GM19328 (cell line): ENCODE measurements at regions not wholly inside any gene's neighbourhood (a gene's known extent, or its start where the extent isn't known, plus 50 kb on each side); places are given as distances from the start of the nearest gene placed in this dataset.

Experiments used
- ATAC-seq: cut with Tn5 transposase; IDR thresholded peaks from one replicate; pipeline ENCODE4 v1.9.1; 2021; ENCODE audit warnings: mild to moderate bottlenecking, moderate library complexity; ENCODE audit not compliant: unreplicated experiment

DNA sequence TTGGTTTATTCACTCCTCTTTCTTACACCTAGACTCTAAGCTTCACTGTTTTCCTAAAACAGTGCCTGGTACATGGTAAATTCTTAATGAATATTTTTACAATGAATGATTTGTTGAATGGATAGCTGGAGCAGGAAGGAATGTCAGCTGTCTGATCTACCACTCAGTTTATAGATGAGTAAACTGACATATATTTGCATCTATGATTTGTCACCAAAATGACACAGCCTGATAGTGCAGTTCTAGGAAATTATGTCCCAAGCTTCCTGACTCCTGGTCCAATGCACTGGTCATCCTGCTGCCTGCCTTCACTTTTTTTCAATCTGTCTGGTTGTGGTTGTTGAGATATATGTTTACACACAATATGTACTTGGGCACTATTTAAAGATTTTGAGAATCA, 651.7 kb upstream of the WWC1 start:
- ATAC-seq, result no peak

GRCh38 chr5:167642181-167642580, 649.3 kb upstream of the WWC1 start:
- ATAC-seq, result no peak

- ATAC-seq, result no peak
Observed at GRCh38 chr5:167642779-167643517, 648.5 kb upstream of the WWC1 start.

DNA sequence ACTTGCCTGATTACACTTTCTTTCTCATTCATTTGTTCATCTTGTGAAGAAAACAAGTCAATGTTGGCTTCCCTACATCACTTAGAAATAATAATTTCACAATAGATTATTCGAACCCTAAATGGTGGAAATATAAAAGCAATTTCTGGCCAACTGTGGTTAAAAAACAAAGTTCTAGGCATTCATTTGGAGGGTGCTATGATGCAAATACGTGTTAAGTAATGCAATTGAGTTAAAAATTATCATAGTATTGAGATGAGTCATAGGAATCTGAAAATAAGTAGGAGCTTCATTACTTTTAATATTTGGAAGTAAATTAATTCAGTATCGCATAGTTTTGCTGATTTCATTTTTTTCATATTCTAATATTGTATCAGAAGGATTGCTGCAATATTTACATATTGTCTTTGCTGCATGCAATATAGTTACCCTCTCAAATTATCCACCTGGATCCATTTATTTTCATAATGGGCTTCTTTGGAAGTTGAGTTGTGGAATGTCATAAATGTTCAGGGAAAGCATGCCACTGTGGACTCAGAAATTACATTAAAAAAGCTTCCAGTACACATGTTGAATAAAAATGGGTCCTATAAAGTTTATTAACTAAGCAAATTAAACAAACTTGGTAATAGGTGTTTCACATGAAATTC, 647.7 kb upstream of the WWC1 start:
- ATAC-seq, result no peak

DNA sequence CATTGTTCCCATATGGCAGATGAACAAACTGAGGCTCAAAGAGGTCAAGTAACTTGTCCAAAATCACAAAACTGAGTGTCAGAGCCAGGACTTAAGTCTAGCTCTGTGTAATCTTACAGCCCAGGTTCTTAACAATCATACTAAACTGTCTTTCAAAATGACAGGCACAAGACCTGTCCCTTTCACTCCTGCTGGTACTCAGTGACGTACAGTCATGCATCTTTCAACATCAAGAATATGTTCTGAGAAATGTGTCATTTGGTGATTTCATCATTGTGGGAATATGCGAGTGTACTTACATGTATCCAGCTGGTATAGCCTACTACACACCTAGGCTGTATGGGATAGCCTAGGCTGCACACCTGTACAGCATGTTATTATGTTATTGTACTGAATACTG, 646.8 kb upstream of the WWC1 start:
- ATAC-seq, result no peak

DNA sequence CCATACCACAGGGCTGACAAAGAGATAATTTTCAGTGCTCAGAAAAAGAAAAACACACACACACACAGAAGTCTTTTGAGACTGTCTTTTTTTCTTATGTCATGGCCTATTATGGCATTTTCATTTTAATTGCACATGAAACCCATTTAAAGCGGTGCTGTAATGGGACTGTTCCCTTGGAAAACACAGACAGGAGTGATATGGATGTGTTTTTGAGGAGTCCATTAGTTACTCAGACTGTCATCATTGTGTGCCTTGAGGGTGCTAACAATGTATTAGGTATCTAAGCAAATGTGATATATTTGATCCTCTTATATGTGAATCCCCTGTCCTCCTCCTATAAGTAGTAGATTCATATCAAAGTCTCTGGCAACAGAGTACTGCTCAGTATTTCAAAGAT, 642.0 kb upstream of the WWC1 start:
- no peak for ATAC-seq

- ATAC-seq, result no peak
Observed at GRCh38 chr5:167652690-167653089, 638.8 kb upstream of the WWC1 start.

DNA sequence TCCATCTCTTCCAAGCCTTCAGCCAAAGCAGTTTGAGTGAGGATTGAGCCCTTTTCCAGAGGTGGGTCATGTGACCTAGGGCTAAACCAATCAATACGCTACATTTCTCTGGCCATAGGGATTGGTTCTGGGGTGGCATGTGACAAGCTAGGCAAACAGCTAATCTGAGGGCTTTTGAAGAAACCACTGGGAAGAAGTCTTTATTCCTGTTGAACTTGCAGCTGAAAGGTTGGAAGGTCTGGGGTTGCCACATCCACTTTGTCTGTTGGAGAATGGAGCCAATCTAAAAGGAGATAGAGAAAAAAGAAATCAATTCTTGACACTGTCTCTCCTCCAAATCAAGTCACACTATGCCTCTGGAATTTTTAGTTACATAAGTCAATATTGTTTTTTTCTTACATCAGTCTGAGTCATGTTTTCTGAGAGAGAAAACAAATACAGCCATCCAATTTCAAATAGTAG, 637.8 kb upstream of the WWC1 start:
- no peak for ATAC-seq

DNA sequence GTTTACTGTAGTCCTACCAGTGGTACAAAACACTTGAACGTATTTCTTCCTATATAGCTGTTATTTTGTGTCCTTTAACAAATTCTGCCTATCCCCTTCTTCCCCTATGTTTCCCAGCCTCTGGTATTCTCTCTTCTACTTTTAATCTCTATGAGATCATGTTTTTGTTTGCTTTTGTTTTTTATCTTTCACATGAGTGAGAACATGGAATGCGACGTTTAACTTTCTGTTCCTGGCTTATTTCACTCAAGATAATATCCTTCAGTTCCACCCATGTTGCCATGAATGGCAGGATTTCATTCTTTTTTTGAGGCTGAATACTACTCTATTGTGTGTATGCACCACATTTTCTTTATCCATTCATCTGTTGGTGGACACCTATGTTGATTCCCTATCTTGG, 634.4 kb upstream of the WWC1 start:
- no peak for ATAC-seq

GRCh38 chr5:167658889-167659288, 632.6 kb upstream of the WWC1 start:
- no peak for ATAC-seq

DNA sequence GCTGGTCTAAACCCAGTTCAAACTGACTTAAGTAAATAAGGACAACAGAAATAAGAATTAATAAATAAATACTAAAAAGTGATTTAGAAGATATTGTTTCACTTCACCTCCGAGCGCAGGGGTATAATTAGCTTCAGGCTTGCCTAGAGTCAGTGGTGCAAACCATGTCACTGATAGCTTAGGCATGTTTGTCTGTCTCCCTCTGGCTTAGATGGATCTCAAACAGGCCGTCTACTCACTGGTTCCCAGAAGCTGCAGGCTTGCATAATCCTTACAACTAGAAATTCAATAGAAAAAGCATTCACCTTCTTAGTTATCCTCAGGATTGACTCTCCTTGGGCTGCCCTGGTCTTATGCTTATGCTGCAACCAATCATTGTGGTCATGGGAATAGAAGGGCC, 629.8 kb upstream of the WWC1 start:
- ATAC-seq, result no peak

- no peak for ATAC-seq
Observed at GRCh38 chr5:167664222-167664804, 627.1 kb upstream of the WWC1 start.

GRCh38 chr5:167665841-167666375, 625.5 kb upstream of the WWC1 start:
- ATAC-seq, result no peak

GRCh38 chr5:167671176-167671575, 620.3 kb upstream of the WWC1 start:
- no peak for ATAC-seq

DNA sequence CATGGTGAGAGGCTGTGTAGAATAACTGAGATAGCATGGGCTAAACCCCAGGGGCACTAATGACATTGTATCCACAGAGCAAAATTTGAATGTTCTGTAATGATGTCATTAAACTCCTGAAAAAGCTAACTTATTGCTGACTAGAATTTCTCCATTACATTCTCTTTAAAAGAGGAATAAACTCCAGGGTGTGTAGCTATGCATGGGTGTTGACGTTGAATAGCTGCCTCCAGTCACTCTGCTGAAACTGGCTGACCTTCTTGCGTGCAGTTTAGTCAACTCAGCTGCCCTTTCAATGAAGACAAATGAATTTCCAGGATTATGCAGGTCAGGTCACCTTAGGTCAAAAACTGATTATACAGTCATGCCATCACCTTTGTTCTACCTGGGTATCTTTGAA, 617.5 kb upstream of the WWC1 start:
- no peak for ATAC-seq

DNA sequence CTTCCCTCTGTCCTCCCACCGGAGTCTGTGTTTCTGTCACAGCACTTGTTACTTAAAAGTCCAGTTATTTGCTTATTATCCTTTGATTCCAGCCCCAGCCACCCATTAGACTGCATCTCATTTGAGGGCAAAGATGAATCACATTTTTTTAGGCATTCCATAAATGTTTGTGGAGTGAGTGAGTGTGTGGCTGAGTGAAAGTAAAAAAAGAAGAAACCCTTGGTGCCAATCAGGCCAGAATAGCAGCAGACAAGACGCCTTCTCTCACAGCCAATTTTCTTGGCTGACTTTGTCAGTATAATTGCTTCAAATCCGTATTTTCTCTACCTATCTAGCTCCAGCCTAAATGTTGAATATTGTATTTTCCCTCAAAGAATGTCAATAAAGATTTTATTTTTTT, 613.0 kb upstream of the WWC1 start:
- ATAC-seq, result no peak

GRCh38 chr5:167684251-167684650, 607.2 kb upstream of the WWC1 start:
- ATAC-seq, result no peak

- no peak for ATAC-seq
Observed at GRCh38 chr5:167688341-167689130, 602.9 kb upstream of the WWC1 start.

GRCh38 chr5:167694325-167695147, 596.9 kb upstream of the WWC1 start:
- ATAC-seq, result no peak

DNA sequence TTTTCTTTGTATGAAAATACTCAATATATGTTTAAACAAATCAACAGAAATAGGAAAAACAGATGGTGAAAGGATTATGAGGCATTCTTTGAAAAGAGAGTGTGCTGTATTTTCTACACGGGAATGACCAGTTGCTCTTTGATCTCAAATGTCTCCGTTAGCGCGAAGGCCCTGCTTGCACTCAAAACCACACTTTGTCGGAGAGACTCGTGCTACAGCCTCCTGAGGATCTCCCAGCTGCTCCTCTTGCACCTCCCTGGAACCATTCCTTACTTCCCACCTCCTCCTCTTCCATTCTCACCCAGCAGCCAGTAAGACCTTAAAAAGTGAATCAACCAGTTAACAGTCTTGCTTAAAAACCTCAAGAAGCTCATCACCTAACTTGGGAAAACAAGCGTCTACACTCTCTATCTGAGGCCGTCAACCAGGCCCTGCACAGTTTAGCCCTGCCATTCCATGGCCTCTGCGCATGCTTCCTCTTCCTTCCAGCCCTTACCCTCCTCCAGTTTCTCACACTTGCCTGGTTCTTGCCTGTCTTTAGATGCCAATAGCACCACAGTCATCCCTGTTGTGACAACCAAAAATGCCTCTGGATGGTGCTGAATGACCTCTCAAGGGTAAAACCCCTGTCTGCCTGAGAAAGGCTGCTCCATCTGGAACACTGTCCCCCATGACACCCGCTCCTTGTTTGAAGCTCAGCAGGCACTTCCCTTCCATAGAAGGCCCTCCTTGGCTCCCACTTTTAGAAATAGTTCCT, 594.7 kb upstream of the WWC1 start:
- no peak for ATAC-seq
